SHP77 (cell line): ENCODE measurements at regions not wholly inside any gene's neighbourhood (a gene's known extent, or its start where the extent isn't known, plus 50 kb on each side); places are given as distances from the start of the nearest gene placed in this dataset.
A peak's percentile ranks its signal among the peaks of the same experiment; 100 is the strongest.
"Not testable (repeated sequence)": the region's sequence is repeated elsewhere in the genome, so short reads cannot be mapped to it uniquely, and the experiment has no call there.

Experiments used
- DNase-seq, 2 experiments: peaks; one replicate each; lab custom pipeline; 2025; lab: John Stamatoyannopoulos, UW

DNA sequence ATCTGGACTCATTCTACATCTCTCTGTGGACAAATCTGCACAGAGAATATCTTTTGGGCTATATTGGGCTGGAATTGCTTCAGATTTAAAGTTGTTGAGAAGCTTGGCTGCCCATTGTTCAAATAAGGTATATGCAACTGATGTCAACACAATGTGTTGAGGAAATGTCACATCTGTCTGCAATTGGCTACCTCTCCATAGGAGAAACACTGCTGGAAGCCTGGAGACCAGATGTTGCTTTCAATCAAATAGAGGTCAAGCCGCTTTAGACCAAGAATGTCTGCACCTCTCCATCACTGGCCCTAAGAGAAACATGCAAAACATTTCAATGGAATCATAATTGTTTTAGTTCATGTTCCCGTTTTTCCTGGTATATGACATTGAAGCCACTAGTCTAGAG, 720.2 kb downstream of the SLC4A3 start:
- DNase-seq, result no peak

DNA sequence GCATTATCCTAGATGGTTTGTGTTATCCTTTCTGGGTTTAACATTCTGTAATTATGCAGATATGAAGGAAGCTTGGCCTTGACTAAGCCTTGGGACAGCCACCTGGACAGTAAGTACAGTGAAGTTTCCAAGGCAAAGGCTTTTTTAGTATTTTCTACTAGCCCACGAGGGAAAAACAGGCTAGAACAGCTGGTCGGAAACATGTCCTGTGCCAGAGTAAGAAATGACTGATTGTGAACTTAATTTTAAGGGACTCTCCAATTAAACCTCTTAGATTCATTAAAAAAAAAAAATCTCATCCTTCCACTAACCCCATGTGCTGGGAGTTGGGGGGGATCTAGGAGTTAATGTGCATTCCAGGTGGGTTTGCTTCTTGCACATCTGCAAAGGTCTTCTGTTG, 720.8 kb downstream of the SLC4A3 start:
- no peak for DNase-seq

DNA sequence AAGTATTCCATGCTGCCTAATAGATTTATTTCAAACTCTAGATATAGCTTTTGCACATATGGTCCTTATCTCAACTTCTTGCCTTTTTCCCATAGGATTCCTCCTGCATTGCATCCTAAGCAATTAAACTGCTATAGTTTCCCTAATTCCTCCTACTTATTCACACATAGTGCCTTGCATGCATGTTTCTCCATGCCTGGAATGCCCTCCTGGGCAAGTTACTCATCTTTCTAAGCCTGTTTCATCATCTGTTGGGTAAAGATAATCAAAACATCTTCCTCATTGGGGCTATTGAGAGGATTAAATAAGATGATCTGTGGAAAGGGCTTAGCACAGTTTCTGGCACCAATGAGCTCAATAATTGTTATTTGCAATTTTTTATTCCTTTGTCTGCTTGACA, 726.5 kb downstream of the SLC4A3 start:
- DNase-seq, result no peak

DNA sequence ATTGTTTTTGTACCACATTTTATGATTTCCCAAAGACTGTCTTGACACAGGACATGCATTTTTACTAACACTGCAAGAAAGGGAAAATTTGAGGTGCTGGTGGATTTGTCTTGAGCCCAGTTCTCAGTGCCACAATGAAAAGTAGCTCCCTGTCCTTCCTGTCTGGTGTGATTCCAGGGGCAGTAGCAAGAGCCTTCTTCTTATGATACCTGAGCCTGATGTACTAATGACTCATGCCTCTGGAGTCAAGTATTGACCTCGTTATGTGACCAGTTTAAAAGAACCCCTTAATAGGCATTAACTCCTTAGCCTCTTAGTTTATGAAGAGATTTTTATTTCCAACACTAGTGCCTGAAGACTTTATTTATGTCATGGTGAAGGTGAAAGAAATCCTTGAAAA, 728.6 kb downstream of the SLC4A3 start:
- no peak for DNase-seq

DNA sequence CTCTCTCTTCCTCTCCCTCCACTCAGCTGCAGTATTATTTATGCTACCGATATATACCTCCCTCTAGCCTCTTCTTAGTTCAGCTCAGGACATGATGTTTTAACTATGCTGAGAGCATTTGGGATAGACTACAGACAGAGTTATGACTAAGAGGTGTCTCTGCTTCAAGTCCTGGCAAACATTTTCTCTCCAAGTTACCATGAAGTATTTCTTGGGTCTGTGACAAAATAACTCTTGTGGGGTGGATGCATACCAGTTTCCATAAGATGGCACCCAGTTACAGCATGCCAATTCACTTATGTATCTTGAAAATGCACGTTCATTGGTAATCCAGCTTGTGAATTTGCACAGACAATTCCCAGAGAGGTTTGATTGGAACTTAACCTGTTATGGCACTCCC, 737.6 kb downstream of the SLC4A3 start:
- no peak for DNase-seq

DNA sequence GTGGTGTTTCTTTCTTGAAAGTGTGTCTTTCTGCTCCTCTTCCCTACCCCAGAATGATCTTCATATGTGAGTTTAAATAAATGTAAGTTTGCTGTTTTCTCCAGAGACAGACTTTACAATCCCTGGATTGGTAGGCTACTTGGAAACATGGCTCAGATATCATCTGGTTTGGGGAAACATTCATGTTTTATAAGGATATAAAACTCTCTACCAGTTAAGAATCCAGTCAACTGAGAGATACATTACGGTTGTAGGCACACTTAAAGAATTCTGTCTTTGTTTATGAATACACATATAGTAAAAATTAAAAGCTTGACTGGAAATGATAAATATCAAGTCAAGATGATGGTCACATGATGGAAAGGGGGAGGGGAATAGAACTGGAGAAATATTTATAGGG, 739.3 kb downstream of the SLC4A3 start:
- no peak for DNase-seq

DNA sequence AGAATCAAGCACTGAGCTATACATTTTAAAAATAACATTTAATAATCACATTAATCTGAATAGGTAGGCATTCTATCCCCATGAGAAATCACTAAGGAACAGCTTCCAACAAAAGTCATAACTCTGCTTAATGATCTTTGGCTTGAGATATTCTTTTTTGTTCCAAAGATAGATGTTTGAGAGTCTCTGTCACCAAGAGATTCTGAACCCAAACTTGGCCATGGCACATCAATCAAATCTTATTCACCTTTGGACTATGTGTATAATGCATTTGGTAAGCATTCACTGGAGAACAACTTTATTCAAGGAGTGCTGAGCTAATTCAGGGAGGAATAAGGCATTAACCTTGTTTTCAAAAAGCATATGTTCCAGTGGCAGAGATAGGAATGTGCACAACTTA, 743.3 kb downstream of the SLC4A3 start:
- DNase-seq, result no peak

DNA sequence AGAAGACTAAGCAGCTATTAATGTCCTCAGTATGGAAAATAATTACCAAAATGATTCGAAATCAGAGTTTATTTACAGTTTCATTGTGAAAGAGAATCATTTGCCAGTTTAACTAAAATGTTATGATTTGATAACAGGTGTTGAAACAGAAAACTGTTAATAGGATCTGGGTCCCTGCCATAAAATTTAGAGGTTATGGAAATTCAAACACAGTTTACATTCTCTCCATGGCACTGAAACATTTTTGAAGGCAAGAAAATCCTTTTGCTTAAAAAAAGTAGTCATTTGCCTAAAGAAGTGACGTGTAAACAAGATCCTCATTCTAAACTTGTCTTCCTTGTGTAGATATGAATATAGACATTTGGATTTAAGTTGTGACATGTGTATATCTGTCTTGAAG, 743.8 kb downstream of the SLC4A3 start:
- no peak for DNase-seq

DNA sequence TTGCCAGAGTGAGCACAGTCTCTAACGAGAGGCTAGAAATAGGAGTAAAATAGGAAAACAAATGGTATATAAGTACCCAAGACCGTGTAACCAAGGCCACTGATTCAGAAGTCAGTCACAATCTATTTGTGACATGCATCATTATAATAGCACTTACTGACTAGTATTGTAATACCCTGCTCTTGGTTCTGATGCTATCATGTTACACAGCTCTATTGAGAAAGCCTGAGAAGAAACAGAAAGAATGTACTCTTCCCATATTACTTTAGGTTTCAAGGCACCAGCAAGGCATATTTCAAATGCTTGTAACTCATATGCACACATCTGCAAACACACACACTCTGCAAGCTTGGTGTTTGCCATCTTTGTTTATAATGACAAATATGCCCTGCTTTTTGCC, 746.4 kb downstream of the SLC4A3 start:
- DNase-seq, result no peak

DNA sequence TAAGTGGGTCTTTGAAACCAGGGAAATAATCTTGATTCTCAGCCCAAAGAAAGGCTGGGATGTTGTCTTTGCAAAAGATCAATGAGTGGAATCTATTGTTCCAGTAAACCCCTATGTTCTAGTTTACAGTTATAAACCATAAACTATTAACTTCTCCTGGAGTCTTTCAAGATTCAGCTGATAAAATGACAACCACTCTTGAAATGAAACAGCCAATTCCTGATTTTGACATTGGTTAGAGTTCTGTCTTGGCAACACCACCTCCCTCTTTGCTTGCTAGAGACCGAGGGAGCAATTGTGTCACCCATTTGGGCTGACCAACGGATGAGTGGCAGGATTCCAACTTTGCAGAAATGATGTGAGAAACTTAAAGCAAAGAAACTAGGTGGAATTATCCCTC, 746.9 kb downstream of the SLC4A3 start:
- no peak for DNase-seq

DNA sequence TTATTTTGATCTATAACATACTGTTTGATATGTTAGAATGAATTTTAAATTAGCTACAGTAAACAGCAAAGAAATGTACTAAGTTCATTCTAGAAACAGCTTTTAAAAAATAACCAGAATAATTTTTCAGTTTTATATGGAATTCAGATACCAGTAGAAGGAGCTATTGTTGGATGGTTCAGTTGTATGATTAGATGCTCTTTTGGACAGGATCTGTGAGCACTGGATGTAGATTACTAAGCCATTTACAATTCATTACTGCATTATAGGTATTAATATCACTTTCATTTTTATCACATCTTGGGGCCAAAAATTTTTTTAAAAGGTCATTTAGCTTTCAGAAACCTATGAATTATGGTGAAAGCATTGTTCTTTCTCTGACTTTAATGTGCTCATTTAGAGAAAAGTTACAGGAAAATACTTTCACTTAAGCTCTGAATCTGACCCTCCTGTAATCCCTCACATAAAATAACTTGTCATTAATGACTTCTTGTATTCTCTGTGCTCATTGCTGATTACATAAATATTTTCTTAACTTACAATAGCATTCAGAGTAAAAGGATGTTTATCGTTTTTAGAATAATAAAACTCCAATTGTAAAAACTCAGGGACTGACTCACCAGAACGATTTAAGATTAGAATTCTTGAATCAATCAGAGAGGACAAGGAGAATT, 750.2 kb downstream of the SLC4A3 start:
- DNase-seq, result no peak

DNA sequence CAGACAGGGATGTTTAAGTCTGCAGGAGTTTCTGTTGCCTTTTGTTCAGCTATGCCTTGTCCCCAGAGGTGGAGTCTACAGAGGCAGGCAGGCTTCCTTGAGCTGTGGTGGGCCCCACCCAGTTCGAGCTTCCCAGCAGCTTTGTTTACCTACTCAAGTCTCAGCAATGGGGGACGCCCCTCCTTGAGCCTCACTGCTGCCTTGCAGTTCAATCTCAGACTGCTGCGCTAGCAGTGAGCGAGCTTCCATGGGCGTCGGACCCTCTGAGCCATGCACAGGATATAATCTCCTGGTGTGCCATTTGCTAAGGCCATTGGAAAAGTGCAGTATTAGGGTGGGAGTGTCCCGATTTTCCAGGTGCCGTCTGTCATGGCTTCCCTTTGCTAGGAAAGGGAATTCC, 760.3 kb downstream of the SLC4A3 start:
- DNase-seq, result not testable (repeated sequence)

DNA sequence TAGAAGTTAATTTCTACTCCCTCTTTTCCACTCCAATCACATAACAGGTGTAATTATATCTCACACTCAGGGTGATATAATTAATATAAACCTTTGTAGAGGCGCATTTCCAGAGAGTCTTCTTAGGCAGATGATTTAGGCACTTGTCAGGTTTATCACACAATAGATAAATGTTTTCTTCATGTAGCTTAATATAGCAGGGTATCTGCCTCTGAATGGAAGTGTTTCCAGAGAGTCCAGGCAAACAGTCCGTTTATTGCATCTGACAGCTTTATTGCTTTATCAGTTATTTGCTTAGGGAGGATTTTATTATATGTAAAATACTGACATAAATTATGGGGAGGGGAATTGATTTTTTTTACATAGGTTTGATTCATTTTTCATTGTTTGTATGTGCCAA, 766.3 kb downstream of the SLC4A3 start:
- DNase-seq, result peak; percentile 16 to 24

DNA sequence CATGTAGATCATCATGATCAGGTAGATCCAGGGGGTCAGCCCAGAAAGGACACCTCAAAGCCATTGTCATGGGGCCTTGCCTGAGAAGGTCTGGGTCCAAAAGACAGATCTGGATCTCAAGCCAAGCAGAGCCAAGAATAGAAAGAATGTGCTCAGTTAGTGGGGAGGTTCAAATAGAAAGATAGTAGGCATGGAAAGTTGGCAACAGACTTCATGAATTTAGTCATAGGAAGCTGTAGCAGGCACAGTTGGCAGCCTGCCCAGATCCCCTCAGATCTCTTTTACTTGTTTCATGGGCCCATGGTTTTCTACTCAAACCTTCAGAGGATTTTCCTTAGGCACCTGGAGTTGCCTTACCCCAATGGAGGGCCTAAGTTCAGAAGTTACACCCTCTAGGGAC, 767.0 kb downstream of the SLC4A3 start:
- DNase-seq, result peak; percentile 41 to 65

DNA sequence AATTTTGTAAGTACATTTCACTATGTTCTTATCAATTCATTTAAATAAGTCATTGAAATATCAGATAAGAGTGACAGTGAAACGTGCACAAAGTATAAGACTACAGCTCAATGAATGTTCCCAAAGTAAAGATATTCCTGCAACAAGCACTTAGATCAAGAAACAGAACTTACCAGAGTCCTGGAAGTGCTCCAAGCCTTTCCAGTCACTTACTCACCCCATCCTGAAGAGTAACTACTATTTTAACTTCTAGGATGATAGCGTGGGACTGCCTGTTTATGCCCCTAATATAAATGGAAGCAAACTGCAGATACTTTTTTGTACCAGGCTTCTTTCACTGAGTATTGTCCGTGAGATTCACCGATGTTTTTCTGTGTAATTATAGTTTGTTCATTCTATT, 768.9 kb downstream of the SLC4A3 start:
- no peak for DNase-seq

DNA sequence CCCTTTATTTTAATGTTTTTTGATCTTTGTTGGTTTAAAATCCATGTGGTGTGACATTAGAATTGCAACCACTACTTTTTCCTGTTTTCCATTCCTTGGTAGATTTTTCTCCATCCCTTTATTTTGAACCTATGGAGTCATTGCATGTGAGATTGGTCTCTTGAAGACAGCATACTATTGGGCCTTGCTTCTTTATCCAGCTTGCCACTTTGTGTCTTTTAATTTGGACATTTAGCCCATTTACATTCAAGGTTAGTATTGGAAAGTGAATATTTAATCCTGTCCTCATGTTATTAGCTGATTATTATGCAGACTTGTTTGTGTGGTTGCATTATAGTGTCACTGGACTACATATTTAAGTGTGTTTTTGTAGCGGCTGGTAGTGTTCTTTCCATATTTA, 782.9 kb downstream of the SLC4A3 start:
- no peak for DNase-seq

DNA sequence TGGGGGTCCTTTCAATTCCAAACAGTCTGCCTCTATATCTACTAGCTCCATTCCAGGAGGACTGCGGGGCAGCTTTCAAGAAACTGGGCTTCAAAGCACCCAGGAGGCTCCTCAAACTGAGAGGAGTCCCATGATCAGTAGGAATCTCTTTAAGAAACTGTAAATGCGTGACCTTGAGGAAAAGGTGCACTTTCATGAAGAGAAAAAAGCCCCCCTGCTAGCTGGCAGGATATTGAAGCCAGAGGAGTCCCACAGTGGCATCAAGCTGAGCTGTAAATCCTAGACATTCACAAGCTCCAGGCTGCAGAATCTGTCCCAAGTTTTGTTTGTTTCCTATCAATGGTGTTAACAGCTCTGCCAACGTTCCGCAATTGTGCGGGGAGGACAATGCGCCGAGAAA, 790.1 kb downstream of the SLC4A3 start:
- DNase-seq, result no peak

DNA sequence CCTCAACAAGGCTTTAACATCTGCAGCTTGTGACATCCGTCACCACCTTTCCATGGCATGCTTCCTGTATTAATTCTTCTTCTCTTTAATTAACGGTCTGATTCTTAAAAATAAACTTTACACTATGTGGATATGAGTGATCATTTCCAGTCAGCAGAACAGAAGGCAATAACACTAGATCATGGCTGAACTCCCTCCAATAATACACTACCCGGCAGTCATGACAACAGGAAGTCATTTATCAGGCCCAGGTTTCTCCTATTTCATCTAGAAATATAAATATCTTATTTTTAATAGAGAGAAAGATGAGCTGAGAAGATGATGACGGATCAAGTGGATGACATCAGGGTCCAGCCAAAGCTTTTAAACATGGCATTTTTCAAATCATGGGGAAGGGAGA, 792.2 kb downstream of the SLC4A3 start:
- DNase-seq, result no peak

DNA sequence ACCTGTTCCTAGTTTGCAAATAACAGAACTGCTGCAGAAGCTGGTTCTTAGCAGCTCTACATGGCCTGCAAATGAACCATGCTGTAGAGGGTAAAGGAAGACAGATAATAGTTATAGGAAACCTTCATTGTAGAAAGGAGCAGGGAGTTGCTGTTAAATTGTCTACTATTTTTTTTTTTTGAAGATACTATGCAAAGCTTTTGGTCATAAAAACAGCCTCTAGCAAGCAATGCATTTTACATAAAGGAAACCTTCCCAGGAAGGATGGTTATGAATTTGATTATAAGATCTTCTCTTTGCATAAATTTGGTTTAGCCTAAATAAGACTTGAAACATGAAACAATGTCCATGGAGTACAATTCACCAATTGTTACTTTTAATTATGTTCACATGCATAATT, 793.4 kb downstream of the SLC4A3 start:
- no peak for DNase-seq

DNA sequence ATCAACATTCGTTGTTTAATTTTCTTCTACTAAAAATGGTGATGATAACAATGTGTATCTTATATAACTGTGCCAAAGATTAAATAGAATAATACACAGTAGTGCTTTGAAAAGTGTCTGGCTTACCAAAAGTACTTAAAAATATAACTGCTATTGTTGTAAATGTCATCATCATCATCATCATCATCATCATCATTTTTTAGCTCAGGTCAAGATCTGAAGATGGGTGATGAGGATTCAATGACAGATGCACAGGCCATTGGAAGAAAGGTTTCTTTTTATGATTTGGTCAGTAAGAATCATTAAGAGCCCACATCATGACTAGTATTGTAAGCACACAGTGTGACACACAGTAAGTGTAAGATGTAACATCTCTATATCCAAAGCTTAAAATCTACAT, 795.2 kb downstream of the SLC4A3 start:
- no peak for DNase-seq

DNA sequence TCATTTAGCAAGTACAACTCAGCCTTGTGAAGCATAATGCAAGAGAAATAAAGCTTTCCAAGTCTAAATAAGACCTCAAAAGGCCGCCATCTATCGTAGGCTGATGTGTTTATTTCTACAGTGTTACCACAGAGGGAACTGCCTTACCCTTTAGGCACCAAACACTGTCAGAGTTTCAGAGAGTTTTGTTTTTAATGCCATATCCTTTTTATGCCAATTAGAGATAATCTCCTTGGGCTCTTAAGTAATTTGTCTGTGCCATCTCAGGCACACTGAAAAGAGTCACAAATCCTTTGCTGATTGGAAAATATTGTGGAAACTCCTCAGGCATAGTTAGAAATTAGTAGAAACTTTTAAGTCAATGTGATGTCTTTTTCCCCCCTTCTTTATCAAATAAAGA, 797.1 kb downstream of the SLC4A3 start:
- DNase-seq, result no peak

DNA sequence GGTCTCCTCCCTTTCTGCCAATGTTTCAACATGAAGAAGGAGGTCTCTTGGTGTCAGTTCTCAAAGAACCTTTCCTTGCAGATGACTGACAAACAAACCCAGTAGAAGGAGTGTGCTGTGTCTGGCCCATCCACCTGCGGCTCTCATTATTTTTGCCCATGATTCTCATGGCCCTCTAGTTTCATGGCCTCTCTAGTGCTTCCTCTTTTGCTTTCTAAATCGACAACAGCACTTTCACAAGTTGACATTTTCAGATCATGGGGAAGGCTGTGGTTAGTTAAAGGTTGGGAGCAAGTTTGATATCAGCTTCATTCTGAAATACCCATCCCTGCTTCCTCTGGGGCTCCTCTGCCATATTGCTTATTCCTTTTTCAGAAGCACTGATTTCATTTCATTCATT, 805.2 kb downstream of the SLC4A3 start:
- no peak for DNase-seq

DNA sequence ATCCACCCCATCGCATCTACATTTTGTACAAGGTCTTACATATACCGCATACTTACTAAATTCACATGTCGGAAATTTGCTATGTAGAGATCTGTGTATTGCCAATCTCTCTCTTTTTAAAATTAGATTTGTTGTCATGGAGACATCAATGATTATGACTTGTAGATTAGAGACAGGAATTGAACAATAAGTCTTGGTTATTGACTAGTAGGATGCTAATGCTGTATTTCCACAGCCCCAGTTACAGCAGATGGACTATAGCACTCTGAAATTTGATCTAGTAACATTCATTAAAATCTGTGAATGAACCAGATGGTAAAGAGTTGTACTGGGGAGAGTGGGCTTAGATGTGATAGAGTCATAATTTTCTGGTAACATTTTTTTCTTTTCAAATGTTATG, 805.7 kb downstream of the SLC4A3 start:
- no peak for DNase-seq

DNA sequence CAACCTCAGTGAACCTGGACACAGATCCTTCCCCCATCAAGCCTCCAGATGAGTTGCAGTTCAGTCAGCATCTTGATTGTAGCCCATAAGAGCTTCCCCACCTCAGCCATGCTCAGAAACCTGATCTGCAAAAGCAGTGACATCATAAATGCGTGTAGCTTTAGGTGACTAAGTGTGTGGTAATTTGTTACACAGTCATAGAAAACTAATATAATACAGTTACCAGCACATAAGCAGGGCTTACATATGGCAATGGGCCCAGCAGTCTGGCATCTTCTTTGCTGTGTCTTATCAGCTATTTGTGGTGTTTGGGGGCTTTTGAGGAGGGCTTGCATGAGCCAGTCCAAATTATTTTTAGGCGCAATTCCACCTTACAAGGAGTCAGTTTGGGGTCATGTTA, 807.0 kb downstream of the SLC4A3 start:
- DNase-seq, result no peak

DNA sequence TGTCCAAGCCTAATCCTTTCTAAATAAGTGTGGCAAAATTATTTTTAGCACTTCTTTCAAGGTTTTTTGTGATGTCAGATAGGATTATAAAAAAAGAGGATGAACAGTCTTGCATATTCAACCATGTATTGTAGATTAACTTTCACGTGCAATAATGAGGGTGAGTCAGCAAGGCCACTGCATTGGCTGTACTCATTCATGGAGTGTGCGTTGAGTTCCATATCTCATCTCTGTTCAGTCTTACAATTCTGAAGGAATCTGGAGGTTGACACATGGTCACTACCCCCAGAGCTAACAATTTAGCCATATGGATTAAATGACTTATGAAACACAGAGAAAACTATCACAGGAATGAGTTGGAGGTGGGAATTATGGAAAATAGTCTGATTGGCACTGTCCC, 810.5 kb downstream of the SLC4A3 start:
- no peak for DNase-seq
